HG03280 (cell line): ENCODE measurements at regions not wholly inside any gene's neighbourhood (a gene's known extent, or its start where the extent isn't known, plus 50 kb on each side); places are given as distances from the start of the nearest gene placed in this dataset.

ENCODE experiments used
- ATAC-seq: cut with Tn5 transposase; IDR thresholded peaks from one replicate; pipeline ENCODE4 v1.9.1; 2021; ENCODE audit warnings: mild to moderate bottlenecking, moderate library complexity; ENCODE audit not compliant: unreplicated experiment

GRCh38 chr3:189500299-189500698 lies 130.9 kb upstream of the TP63 start:
- ATAC-seq = no peak

GRCh38 chr3:189500798-189501495 lies 130.2 kb upstream of the TP63 start:
- no peak for ATAC-seq

GRCh38 chr3:189502256-189502655 lies 128.9 kb upstream of the TP63 start:
- no peak for ATAC-seq

GRCh38 chr3:189502676-189503257 lies 128.4 kb upstream of the TP63 start:
- ATAC-seq = no peak

- peak; percentile 55 for ATAC-seq
Measured at GRCh38 chr3:189507856-189508255, 123.3 kb upstream of the TP63 start.

GRCh38 chr3:189508784-189509501 lies 122.2 kb upstream of the TP63 start:
- no peak for ATAC-seq

GRCh38 chr3:189512039-189512438 lies 119.2 kb upstream of the TP63 start:
- ATAC-seq = peak; percentile 62

- ATAC-seq = no peak
Measured at GRCh38 chr3:189512821-189513220, 118.4 kb upstream of the TP63 start.

GRCh38 chr3:189513281-189514117 lies 117.7 kb upstream of the TP63 start:
- ATAC-seq = no peak

GRCh38 chr3:189516039-189516438 lies 115.2 kb upstream of the TP63 start:
- no peak for ATAC-seq

- no peak for ATAC-seq
Measured at GRCh38 chr3:189517981-189518380, 113.2 kb upstream of the TP63 start.

- ATAC-seq = no peak
Measured at GRCh38 chr3:189519458-189519857, 111.7 kb upstream of the TP63 start.

GRCh38 chr3:189529468-189529867 lies 101.7 kb upstream of the TP63 start:
- no peak for ATAC-seq

GRCh38 chr3:189529889-189530471 lies 101.2 kb upstream of the TP63 start:
- no peak for ATAC-seq

GRCh38 chr3:189530822-189531221 lies 100.4 kb upstream of the TP63 start:
- ATAC-seq = no peak

GRCh38 chr3:189531271-189531670 lies 99.9 kb upstream of the TP63 start:
- ATAC-seq = no peak

- ATAC-seq = no peak
Measured at GRCh38 chr3:189534531-189534930, 96.7 kb upstream of the TP63 start.

GRCh38 chr3:189537135-189537534 lies 94.1 kb upstream of the TP63 start:
- no peak for ATAC-seq

GRCh38 chr3:189547448-189547847 lies 83.7 kb upstream of the TP63 start:
- ATAC-seq = no peak

- ATAC-seq = no peak
Measured at GRCh38 chr3:189548053-189548452, 83.1 kb upstream of the TP63 start.

GRCh38 chr3:189551007-189551406 lies 80.2 kb upstream of the TP63 start:
- no peak for ATAC-seq
